Stimulated activated naive CD8-positive, alpha-beta T cell treated with anti-CD3 and anti-CD28 coated beads, Interleukin-15, amount 100 ng/mL, for 72 hours (primary cell): ENCODE measurements at regions not wholly inside any gene's neighbourhood (a gene's known extent, or its start where the extent isn't known, plus 50 kb on each side); places are given as distances from the start of the nearest gene placed in this dataset.
"Not testable (repeated sequence)": the region's sequence is repeated elsewhere in the genome, so short reads cannot be mapped to it uniquely, and the experiment has no call there.

Source experiments
- ATAC-seq: fragments of 150-1000 bp; cut with Tn5 transposase; 2 replicates; pipeline ENCODE4 v1.10.0; 2021; ENCODE audit warnings: mild to moderate bottlenecking, moderate library complexity
- DNase-seq, 2 donors: peaks; one replicate each; pipeline ENCODE4 v3.0.0; 2021 to 2022
- H3K27ac Mint-ChIP-seq, 2 donors: one replicate each; pipeline ENCODE4 v1.8.0; 2022; ENCODE audit warnings: mild to moderate bottlenecking in 2 of 2, mixed read lengths in 2 of 2, moderate library complexity in 2 of 2
- H3K27me3 Mint-ChIP-seq: one replicate; pipeline ENCODE4 v1.8.0; 2022; ENCODE audit warnings: mixed read lengths
- H3K4me1 Mint-ChIP-seq: one replicate; pipeline ENCODE4 v1.8.0; 2022; ENCODE audit warnings: mild to moderate bottlenecking, mixed read lengths
- H3K4me3 Mint-ChIP-seq, 2 donors: one replicate each; pipeline ENCODE4 v1.8.0; 2022; ENCODE audit warnings: mild to moderate bottlenecking in 2 of 2, mixed read lengths in 2 of 2, moderate library complexity in 1 of 2
- H3K9me3 Mint-ChIP-seq, 2 donors: one replicate each; pipeline ENCODE4 v1.8.0; 2022; ENCODE audit warnings: mixed read lengths in 2 of 2

DNA sequence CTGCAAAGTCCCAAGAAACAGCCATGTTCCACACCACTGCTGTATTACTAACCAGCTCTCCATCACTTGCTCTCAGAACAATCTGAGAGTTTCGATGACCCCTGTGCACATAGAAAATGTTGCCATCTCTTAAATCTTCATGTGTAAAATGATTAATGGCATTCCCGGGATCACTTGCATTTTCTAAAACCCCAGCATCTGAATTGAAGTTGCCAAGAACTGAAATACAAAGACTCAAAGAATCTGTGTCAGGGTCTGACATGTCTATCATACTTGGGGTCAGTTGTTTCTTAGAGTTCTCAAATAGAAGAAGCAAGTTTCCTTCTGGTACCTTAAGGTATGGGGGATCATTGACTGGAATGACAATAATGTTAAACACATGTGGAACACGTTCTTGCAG is 115.1 kb downstream of the ESM1 start:
- Mint-ChIP-seq H3K4me1 (peaks cover 32% of the 10 kb centered on the region), H3K27ac (no peak overlapping the region), H3K27me3 (peaks cover 65% of the 10 kb centered on the region), H3K4me3 (no peak overlapping the region), H3K9me3 (no peaks in the 10 kb centered on the region)
- ATAC-seq (no peak), DNase-seq (no peak)

- no peak overlapping the region for H3K27ac Mint-ChIP-seq
- DNase-seq (no peak), ATAC-seq (no peak)
- peaks cover 32% of the 10 kb centered on the region for H3K4me1 Mint-ChIP-seq
- no peak overlapping the region for H3K4me3 Mint-ChIP-seq
- peaks cover 59% of the 10 kb centered on the region for H3K27me3 Mint-ChIP-seq
- H3K9me3 Mint-ChIP-seq, result no peaks in the 10 kb centered on the region
Observed at GRCh38 chr5:54869691-54870090, 115.7 kb downstream of the ESM1 start.

DNA sequence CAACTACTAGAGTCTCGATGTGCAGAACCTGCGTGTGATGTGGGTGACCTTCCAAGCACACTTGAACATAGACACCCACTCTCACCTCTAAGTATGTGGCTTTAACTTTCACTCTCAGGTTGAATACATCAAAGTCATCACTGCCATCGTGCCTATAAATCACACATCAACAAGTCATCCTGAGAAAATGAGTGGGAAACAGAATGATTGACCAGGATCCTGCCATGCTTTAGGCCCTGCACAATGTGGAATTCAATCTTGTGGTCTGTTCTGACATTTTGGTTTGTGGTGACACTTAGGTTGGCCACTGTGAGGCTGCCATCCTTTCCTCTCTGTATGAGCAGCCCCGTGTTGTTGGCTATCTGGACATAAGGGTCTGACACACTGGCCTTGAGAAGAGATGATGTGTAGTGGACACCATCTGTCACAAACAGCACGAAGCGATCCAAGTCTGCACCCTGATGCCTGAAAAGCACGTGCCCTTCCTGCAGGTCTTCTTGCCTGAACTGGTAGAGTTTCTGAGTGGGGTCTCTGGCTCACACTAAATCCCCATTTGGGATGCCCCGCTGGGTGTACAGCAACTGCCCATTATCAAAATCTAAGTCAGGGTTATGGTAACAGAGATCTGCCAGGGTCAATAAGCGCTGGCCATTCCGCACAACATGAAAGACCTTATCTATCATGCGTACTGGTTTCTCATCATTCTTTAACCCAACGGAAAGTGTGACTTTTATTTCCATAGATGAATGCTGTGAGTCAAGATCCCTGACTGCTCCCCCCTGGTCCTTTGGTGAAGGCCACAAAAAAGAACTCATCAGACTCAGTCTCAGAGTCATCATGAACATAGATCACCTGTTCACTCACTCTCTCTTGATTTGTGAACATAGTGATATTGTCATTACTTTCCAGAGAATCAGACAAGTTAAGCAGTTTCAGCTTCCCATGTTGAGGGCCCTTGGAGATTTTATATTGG is 116.6 kb downstream of the ESM1 start:
- peaks cover 32% of the 10 kb centered on the region for H3K4me1 Mint-ChIP-seq
- peak overlapping the region; percentile 76 to 93 for H3K27ac Mint-ChIP-seq
- ATAC-seq (peak; percentile 95), DNase-seq (peak; percentile 59)
- H3K4me3 Mint-ChIP-seq, result peak overlapping the region in 1 of 2 donors; percentile 56
- H3K9me3 Mint-ChIP-seq, result no peaks in the 10 kb centered on the region
- peaks cover 50% of the 10 kb centered on the region for H3K27me3 Mint-ChIP-seq

DNA sequence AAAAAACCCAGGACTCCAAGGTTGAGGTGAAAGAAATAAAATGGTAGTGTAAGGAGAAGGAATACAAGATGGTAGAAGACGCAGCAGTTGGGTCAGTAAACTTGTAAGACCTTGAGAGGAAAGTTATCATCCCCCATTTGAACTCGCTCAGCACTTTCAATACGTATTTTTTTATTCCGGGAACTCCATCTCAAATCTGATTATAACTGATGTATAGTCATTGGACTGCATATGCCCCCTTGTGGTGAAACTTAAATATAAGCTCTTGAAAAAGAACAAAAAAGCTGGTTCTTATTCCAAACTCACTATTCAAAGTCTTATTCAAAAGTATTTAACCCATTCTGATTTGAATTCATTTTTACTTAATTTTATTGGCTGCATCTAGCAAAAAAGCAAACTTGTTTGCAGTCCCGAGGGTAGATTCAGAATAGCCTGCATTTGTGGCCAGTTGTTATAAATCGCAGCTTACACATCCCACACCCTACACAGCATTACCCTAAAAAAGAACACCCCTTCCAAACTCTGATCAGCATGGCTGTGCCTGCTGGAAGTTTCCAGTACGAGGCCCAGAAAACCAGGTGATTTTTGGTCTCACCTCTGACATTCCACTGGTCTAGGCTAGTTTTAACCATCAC is 118.0 kb downstream of the ESM1 start:
- no peaks in the 10 kb centered on the region for H3K9me3 Mint-ChIP-seq
- DNase-seq (no peak), ATAC-seq (no peak)
- H3K27ac Mint-ChIP-seq, result no peak overlapping the region
- peaks cover 32% of the 10 kb centered on the region for H3K4me1 Mint-ChIP-seq
- H3K27me3 Mint-ChIP-seq, result peaks cover 50% of the 10 kb centered on the region
- no peak overlapping the region for H3K4me3 Mint-ChIP-seq

DNA sequence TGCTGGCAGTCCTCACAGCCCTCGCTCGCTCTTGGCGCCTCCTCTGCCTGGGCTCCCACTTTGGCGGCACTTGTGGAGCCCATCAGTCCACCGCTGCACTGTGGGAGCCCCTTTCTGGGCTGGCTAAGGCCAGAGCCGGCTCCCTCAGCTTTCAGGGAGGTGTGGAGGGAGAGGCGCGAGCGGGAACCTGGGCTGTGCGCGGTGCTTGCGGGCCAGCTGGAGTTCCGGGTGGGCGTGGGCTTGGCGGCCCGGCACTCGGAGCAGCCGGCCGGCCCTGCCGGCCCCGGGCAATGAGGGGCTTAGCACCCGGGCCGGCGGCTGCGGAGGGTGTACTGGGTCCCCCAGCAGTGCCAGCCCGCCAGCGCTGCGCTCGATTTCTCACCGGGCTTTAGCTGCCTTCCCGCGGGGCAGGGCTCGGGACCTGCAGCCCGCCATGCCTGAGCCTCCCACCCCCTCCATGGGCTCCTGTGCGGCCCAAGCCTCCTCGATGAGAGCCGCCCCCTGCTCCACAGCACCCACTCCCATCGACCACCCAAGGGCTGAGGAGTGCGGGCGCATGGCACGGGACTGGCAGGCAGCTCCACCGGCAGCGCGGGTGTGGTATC is 120.4 kb downstream of the ESM1 start:
- DNase-seq, H3K9me3 Mint-ChIP-seq, ATAC-seq, H3K4me3 Mint-ChIP-seq, H3K27ac Mint-ChIP-seq: not testable (repeated sequence)
- peaks cover 46% of the 10 kb centered on the region for H3K27me3 Mint-ChIP-seq
- peaks cover 32% of the 10 kb centered on the region for H3K4me1 Mint-ChIP-seq

DNA sequence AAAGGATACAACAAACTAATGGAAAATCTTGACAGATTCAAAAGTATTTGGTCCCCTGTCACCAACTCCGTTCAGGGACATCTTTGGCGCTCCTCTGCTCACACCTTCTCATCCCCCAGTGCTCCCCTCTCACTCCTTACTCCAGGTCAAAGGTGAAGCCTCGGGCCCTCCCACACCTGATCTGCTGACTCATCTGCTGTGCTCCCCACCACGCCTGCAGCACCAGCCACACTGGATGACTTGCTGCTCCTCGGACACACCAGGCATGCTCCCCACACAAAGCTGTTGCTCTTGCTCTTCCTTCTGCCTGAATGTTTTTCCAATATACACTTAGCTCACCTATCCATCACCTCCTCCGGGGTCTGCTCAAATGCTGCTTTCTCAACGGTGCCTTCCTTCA is 123.4 kb downstream of the ESM1 start:
- DNase-seq (no peak), ATAC-seq (no peak)
- H3K27me3 Mint-ChIP-seq, result peaks cover 53% of the 10 kb centered on the region
- H3K27ac Mint-ChIP-seq, result peak overlapping the region in 1 of 2 donors; percentile 21
- peaks cover 3% of the 10 kb centered on the region for H3K4me1 Mint-ChIP-seq
- peaks cover 22 to 30% of the 10 kb centered on the region in 2 donors for H3K9me3 Mint-ChIP-seq
- H3K4me3 Mint-ChIP-seq, result no peak overlapping the region

- DNase-seq, result no peak
- Mint-ChIP-seq H3K27ac (no peak overlapping the region), H3K4me3 (no peak overlapping the region), H3K27me3 (peaks cover 51% of the 10 kb centered on the region), H3K4me1 (no peaks in the 10 kb centered on the region), H3K9me3 (peaks cover 23 to 35% of the 10 kb centered on the region in 2 donors)
- no peak for ATAC-seq
Observed at GRCh38 chr5:54861212-54861894, 124.0 kb downstream of the ESM1 start.

DNA sequence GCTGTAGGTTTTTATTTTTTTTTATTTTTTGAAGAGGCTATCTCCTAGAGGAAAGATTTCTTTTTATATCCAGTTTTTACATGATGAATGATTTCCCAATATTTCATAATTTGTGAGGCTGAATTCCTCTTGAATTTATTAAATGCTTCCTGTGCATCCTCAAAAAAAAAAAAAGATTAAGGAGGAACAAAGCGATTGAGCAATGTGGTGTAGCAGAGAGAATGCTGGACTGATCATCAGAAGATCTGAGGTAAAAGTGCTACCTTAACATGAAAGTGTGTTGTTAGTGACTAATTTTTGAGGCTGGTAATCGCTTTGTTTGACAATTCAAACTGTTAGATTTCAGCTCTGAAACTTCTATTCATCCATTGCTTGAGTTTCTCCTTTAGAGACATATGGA is 125.1 kb downstream of the ESM1 start:
- peaks cover 23 to 45% of the 10 kb centered on the region in 2 donors for H3K9me3 Mint-ChIP-seq
- ATAC-seq (no peak), DNase-seq (no peak)
- peaks cover 50% of the 10 kb centered on the region for H3K27me3 Mint-ChIP-seq
- H3K27ac Mint-ChIP-seq, result no peak overlapping the region
- H3K4me3 Mint-ChIP-seq, result no peak overlapping the region
- no peaks in the 10 kb centered on the region for H3K4me1 Mint-ChIP-seq

DNA sequence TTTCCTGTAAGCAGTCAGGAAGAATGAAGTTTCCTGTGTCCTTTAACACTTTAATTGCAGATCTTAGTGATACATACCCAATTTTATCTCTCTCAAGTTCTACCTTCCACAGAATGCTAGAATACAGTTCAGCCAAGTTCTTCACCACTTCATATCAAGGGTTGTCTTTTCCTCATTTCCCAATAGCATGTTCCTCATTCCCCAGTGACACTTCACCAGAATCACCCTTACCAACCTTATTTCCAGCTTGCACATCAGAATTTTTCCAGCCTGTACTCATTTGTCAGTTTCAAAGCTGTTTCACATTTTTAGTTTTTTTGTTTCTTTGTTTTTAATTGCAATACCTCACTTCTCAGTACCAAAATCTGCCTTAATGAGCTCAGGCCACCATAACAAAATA is 126.1 kb downstream of the ESM1 start:
- Mint-ChIP-seq H3K4me3 (no peak overlapping the region), H3K9me3 (peaks cover 23 to 45% of the 10 kb centered on the region in 2 donors), H3K27ac (no peak overlapping the region), H3K4me1 (no peaks in the 10 kb centered on the region), H3K27me3 (peaks cover 59% of the 10 kb centered on the region)
- DNase-seq (no peak), ATAC-seq (no peak)

- DNase-seq (no peak), ATAC-seq (no peak)
- Mint-ChIP-seq H3K9me3 (peaks cover 23 to 44% of the 10 kb centered on the region in 2 donors), H3K27ac (no peak overlapping the region), H3K4me1 (no peaks in the 10 kb centered on the region), H3K27me3 (peaks cover 42% of the 10 kb centered on the region), H3K4me3 (no peak overlapping the region)
Observed at GRCh38 chr5:54854883-54855581, 130.4 kb downstream of the ESM1 start.

- peaks cover 43% of the 10 kb centered on the region for H3K27me3 Mint-ChIP-seq
- H3K4me1 Mint-ChIP-seq, result no peaks in the 10 kb centered on the region
- H3K4me3 Mint-ChIP-seq, result no peak overlapping the region
- DNase-seq, result no peak
- no peak overlapping the region for H3K27ac Mint-ChIP-seq
- H3K9me3 Mint-ChIP-seq, result peaks cover 1 to 15% of the 10 kb centered on the region in 2 donors
- no peak for ATAC-seq
Observed at GRCh38 chr5:54852007-54852406, 133.4 kb downstream of the ESM1 start.

DNA sequence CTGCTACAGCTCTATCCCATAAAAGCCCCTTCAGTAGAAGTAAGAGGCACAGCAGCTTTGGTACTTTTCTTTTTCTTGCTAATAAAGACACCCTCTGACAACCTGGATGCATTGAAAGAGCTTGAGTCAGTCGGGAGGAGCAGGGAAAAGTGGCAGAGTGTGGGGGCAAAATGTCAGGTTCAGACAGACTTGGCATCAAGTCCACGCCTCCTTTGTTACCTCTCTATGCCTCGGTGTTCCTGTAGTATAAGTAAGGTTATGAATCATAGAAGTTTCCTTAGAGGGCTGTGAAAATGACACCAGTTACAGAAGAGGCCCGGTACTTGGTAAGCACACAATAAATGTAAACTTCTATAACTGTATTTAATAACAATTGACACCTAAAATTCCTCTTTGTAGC is 133.9 kb downstream of the ESM1 start:
- ATAC-seq, result no peak
- no peaks in the 10 kb centered on the region for H3K4me1 Mint-ChIP-seq
- peaks cover 43% of the 10 kb centered on the region for H3K27me3 Mint-ChIP-seq

GRCh38 chr5:54848581-54848980 is 136.8 kb downstream of the ESM1 start:
- ATAC-seq (no peak), DNase-seq (no peak)
- Mint-ChIP-seq H3K27ac (no peak overlapping the region), H3K4me1 (no peaks in the 10 kb centered on the region), H3K4me3 (no peak overlapping the region), H3K27me3 (peaks cover 26% of the 10 kb centered on the region), H3K9me3 (no peaks in the 10 kb centered on the region)

More for the DNA sequence above, 133.9 kb downstream of the ESM1 start:
- peaks cover 0 to 11% of the 10 kb centered on the region in 2 donors for H3K9me3 Mint-ChIP-seq
- no peak overlapping the region for H3K4me3 Mint-ChIP-seq
- H3K27ac Mint-ChIP-seq, result no peak overlapping the region
- no peak for DNase-seq

DNA sequence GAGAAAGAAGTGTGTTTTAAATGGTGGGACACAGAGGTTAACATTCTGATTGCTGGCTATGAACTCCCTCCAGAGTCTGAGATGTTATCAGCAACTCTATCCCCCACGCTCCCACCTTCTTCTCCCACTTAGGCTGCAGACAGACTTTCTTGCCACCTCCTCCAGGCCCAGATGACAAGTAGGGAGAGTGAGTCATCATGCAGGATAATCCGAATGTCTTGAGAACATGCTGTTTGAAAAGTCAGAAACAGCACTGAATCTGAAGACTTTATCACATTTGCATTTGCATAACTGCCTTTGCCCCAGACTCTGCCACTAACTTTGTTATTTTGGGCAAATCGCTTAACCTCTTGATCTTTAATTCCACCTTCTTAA is 139.8 kb downstream of the ESM1 start:
- no peaks in the 10 kb centered on the region for H3K9me3 Mint-ChIP-seq
- peaks cover 15% of the 10 kb centered on the region for H3K27me3 Mint-ChIP-seq
- H3K4me1 Mint-ChIP-seq, result no peaks in the 10 kb centered on the region
- H3K4me3 Mint-ChIP-seq, result no peak overlapping the region
- no peak overlapping the region for H3K27ac Mint-ChIP-seq
- no peak for DNase-seq
- no peak for ATAC-seq
